Calu3 (cell line): ENCODE measurements at regions not wholly inside any gene's neighbourhood (a gene's known extent, or its start where the extent isn't known, plus 50 kb on each side); places are given as distances from the start of the nearest gene placed in this dataset.

ENCODE experiments used
- BruUV-seq: library from RNA; stranded (reverse); fragments of 400-500 nt; replicated peaks from 2 replicates; lab custom pipeline; 2021; lab: Mats Ljungman, UMichigan
- CTCF ChIA-PET: fragments of 300-600 bp; sonication (Branson Sonifier 250); formaldehyde crosslinking; loops from one replicate; lab custom pipeline; 2022; ENCODE audit warnings: antibody characterized with exemption; lab: Charles Lee
- DNase-seq: peaks from one replicate; pipeline ENCODE4 v3.0.0; 2022
- H3K27ac Mint-ChIP-seq: one replicate; pipeline ENCODE4 v1.8.0; 2022; ENCODE audit warnings: mixed read lengths; ENCODE audit not compliant: unreplicated experiment
- H3K27me3 Mint-ChIP-seq: one replicate; pipeline ENCODE4 v1.8.0; 2022; ENCODE audit warnings: mixed read lengths; ENCODE audit not compliant: unreplicated experiment
- H3K36me3 Mint-ChIP-seq: one replicate; pipeline ENCODE4 v1.8.0; 2022; ENCODE audit warnings: mild to moderate bottlenecking, moderate library complexity, mixed read lengths; ENCODE audit not compliant: insufficient read depth, unreplicated experiment
- H3K4me1 Mint-ChIP-seq: one replicate; pipeline ENCODE4 v1.8.0; 2022; ENCODE audit warnings: mild to moderate bottlenecking, low read depth, mixed read lengths; ENCODE audit not compliant: unreplicated experiment
- H3K4me3 Mint-ChIP-seq: one replicate; pipeline ENCODE4 v1.8.0; 2022; ENCODE audit warnings: mild to moderate bottlenecking, low read depth, moderate library complexity, mixed read lengths; ENCODE audit not compliant: unreplicated experiment
- H3K9me3 Mint-ChIP-seq: one replicate; pipeline ENCODE4 v1.8.0; 2022; ENCODE audit warnings: low read depth, mixed read lengths; ENCODE audit not compliant: unreplicated experiment
- CTCF ChIP-seq: fragments of 200-600 bp; IDR thresholded peaks from one replicate; pipeline ENCODE4 v1.8.0; 2022; ENCODE audit warnings: antibody characterized with exemption; ENCODE audit not compliant: unreplicated experiment
- intact Hi-C: fragments of 100-400 bp; cut with micrococcal nuclease; formaldehyde crosslinking; loops from one replicate; pipeline ENCODE4 v1.10.0; 2022; ENCODE audit not compliant: unreplicated experiment

- Mint-ChIP-seq H3K27me3 (peaks cover 9% of the 10 kb centered on the region), H3K4me3 (no peak overlapping the region), H3K4me1 (peaks cover 32% of the 10 kb centered on the region), H3K9me3 (no peaks in the 10 kb centered on the region), H3K27ac (no peak overlapping the region), H3K36me3 (peaks cover 6% of the 10 kb centered on the region)
- no TSS peak for BruUV-seq
- DNase-seq, result no peak
- no peak for TF ChIP-seq CTCF
- CTCF ChIA-PET, result no interaction called here
- intact Hi-C loops, result no loop called here
These were observed 61.3 kb upstream of the SLC6A6 start for GRCh38 chr3:14340960-14341708.

GRCh38 chr3:14343338-14344112, 58.9 kb upstream of the SLC6A6 start:
- no peak overlapping the region for H3K27ac Mint-ChIP-seq
- H3K4me3 Mint-ChIP-seq, result no peak overlapping the region
- no peaks in the 10 kb centered on the region for H3K36me3 Mint-ChIP-seq
- no TSS peak for BruUV-seq
- DNase-seq, result no peak
- no peak for TF ChIP-seq CTCF
- H3K4me1 Mint-ChIP-seq, result peaks cover 18% of the 10 kb centered on the region
- CTCF ChIA-PET, result no interaction called here
- H3K9me3 Mint-ChIP-seq, result no peaks in the 10 kb centered on the region
- intact Hi-C loops, result no loop called here
- peaks cover 9% of the 10 kb centered on the region for H3K27me3 Mint-ChIP-seq

GRCh38 chr3:14344351-14344750, 58.1 kb upstream of the SLC6A6 start:
- CTCF ChIA-PET, result no interaction called here
- Mint-ChIP-seq H3K27me3 (peaks cover 9% of the 10 kb centered on the region), H3K4me3 (no peak overlapping the region), H3K9me3 (no peaks in the 10 kb centered on the region), H3K4me1 (peaks cover 18% of the 10 kb centered on the region), H3K27ac (no peak overlapping the region), H3K36me3 (no peaks in the 10 kb centered on the region)
- DNase-seq, result no peak
- no peak for TF ChIP-seq CTCF
- intact Hi-C loops, result no loop called here
- BruUV-seq, result no TSS peak

- H3K27me3 Mint-ChIP-seq, result peaks cover 9% of the 10 kb centered on the region
These were observed 56.8 kb upstream of the SLC6A6 start for GRCh38 chr3:14345496-14346150.

More at GRCh38 chr3:14345496-14346150, 56.8 kb upstream of the SLC6A6 start:
- Mint-ChIP-seq H3K27ac (no peak overlapping the region), H3K9me3 (no peaks in the 10 kb centered on the region), H3K4me3 (no peak overlapping the region), H3K4me1 (peaks cover 18% of the 10 kb centered on the region), H3K36me3 (no peaks in the 10 kb centered on the region)
- no peak for DNase-seq
- intact Hi-C loops, result no loop called here
- BruUV-seq, result no TSS peak
- CTCF ChIA-PET, result interaction anchor here (0.8 to 1.3 kb wide), 2 partner anchors 12 to 15 kb away, joined by 3 read pairs; no protein-coding TSS in a partner anchor
- no peak for TF ChIP-seq CTCF
